ENCODE measurements at regions not wholly inside any gene's neighbourhood (a gene's known extent, or its start where the extent isn't known, plus 50 kb on each side); places are given as distances from the start of the nearest gene placed in this dataset.

- no peak overlapping the region for H3K4me3 ChIP-seq
- H3K4me1 ChIP-seq (replicated peaks in 1 of 2), result no peaks in the 10 kb centered on the region
- in situ Hi-C loops (cut with MboI; ENCODE audit: low pct_unique_long_range_greater_than_20kb in 2 of 9, low sequenced_read_pairs in 9 of 9, unreplicated experiment in 9 of 9), result no loop called here
- no peak overlapping the region for H3K27ac ChIP-seq
- WGBS, 10 experiments, result 50 to 100% (median 84%) methylated on average over 1 to 9 of the region's 11 CpGs; no CpG with 5 or more reads in 1 of the 10 experiments
- no peak for ATAC-seq (replicated peaks in 6 of 8)
Measured at GRCh38 chr15:80308002-80308401, 56.0 kb upstream of the CTXND1 start.

- H3K4me3 ChIP-seq, result no peak overlapping the region
- in situ Hi-C loops (cut with MboI; ENCODE audit: low pct_unique_long_range_greater_than_20kb in 2 of 9, low sequenced_read_pairs in 9 of 9, unreplicated experiment in 9 of 9), result no loop called here
- no peaks in the 10 kb centered on the region for H3K4me1 ChIP-seq (replicated peaks in 1 of 2)
- H3K27ac ChIP-seq, result no peak overlapping the region
- ATAC-seq (replicated peaks in 6 of 8), result peak in 4 of 8 experiments; percentile 64 to 92 (median 88)
- 0 to 50% (median 30%) methylated on average over 1 to 3 of the region's 6 CpGs; no CpG with 5 or more reads in 5 of the 10 experiments for WGBS, 10 experiments
Measured at GRCh38 chr15:80309769-80310384, 57.9 kb upstream of the CTXND1 start.

- no peak for ATAC-seq (replicated peaks in 6 of 8)
- Histone ChIP-seq H3K27ac (no peak overlapping the region), H3K4me3 (no peak overlapping the region), H3K4me1 (replicated peaks in 1 of 2) (no peaks in the 10 kb centered on the region)
- in situ Hi-C loops (cut with MboI; ENCODE audit: low pct_unique_long_range_greater_than_20kb in 2 of 9, low sequenced_read_pairs in 9 of 9, unreplicated experiment in 9 of 9), result no loop called here
- WGBS, 10 experiments, result 60 to 86% (median 75%) methylated on average over 1 to 7 of the region's 7 CpGs; no CpG with 5 or more reads in 2 of the 10 experiments
Measured at GRCh38 chr15:80310776-80311175, 58.8 kb upstream of the CTXND1 start.

GRCh38 chr15:80315289-80315987 lies 63.4 kb upstream of the CTXND1 start:
- no peak for ATAC-seq (replicated peaks in 6 of 8)
- WGBS, 10 experiments, result 65 to 94% (median 78%) methylated on average over 3 to 7 of the region's 11 CpGs; no CpG with 5 or more reads in 1 of the 10 experiments
- Histone ChIP-seq H3K4me3 (no peak overlapping the region), H3K27ac (no peak overlapping the region), H3K4me1 (replicated peaks in 1 of 2) (no peaks in the 10 kb centered on the region)
- in situ Hi-C loops (cut with MboI; ENCODE audit: low pct_unique_long_range_greater_than_20kb in 2 of 9, low sequenced_read_pairs in 9 of 9, unreplicated experiment in 9 of 9), result no loop called here

GRCh38 chr15:80317389-80318182 lies 65.6 kb upstream of the CTXND1 start:
- in situ Hi-C loops (cut with MboI; ENCODE audit: low pct_unique_long_range_greater_than_20kb in 2 of 9, low sequenced_read_pairs in 9 of 9, unreplicated experiment in 9 of 9), result no loop called here
- 17 to 100% (median 76%) methylated on average over 1 to 6 of the region's 8 CpGs; no CpG with 5 or more reads in 1 of the 10 experiments for WGBS, 10 experiments
- no peak overlapping the region for H3K4me3 ChIP-seq
- H3K4me1 ChIP-seq (replicated peaks in 1 of 2), result no peaks in the 10 kb centered on the region
- ATAC-seq (replicated peaks in 6 of 8), result peak; percentile 47 to 94 (median 87)
- no peak overlapping the region for H3K27ac ChIP-seq

- no peak overlapping the region for H3K4me3 ChIP-seq
- H3K4me1 ChIP-seq (replicated peaks in 1 of 2), result no peaks in the 10 kb centered on the region
- no peak overlapping the region for H3K27ac ChIP-seq
- 79 to 97% (median 89%) methylated on average over 3 to 7 of the region's 7 CpGs for WGBS, 10 experiments
- no peak for ATAC-seq (replicated peaks in 6 of 8)
- in situ Hi-C loops (cut with MboI; ENCODE audit: low pct_unique_long_range_greater_than_20kb in 2 of 9, low sequenced_read_pairs in 9 of 9, unreplicated experiment in 9 of 9), result no loop called here
Measured at GRCh38 chr15:80321853-80322252, 69.8 kb upstream of the CTXND1 start.

- ATAC-seq (replicated peaks in 6 of 8), result no peak
- WGBS, 10 experiments, result 40 to 100% (median 80%) methylated on average over 1 of the region's 1 CpG; no CpG with 5 or more reads in 3 of the 10 experiments
- no peaks in the 10 kb centered on the region for H3K4me1 ChIP-seq (replicated peaks in 1 of 2)
- no peak overlapping the region for H3K4me3 ChIP-seq
- no peak overlapping the region for H3K27ac ChIP-seq
- in situ Hi-C loops (cut with MboI; ENCODE audit: low pct_unique_long_range_greater_than_20kb in 2 of 9, low sequenced_read_pairs in 9 of 9, unreplicated experiment in 9 of 9), result no loop called here
Measured at GRCh38 chr15:80323285-80323684, 71.3 kb upstream of the CTXND1 start.

- 10 to 92% (median 66%) methylated on average over 1 to 3 of the region's 3 CpGs for WGBS, 10 experiments
- H3K27ac ChIP-seq, result no peak overlapping the region
- ATAC-seq (replicated peaks in 6 of 8), result no peak
- no peak overlapping the region for H3K4me3 ChIP-seq
- in situ Hi-C loops (cut with MboI; ENCODE audit: low pct_unique_long_range_greater_than_20kb in 2 of 9, low sequenced_read_pairs in 9 of 9, unreplicated experiment in 9 of 9), result no loop called here
- no peaks in the 10 kb centered on the region for H3K4me1 ChIP-seq (replicated peaks in 1 of 2)
Measured at GRCh38 chr15:80324545-80325080, 72.6 kb upstream of the CTXND1 start.

GRCh38 chr15:80325206-80325605 lies 73.2 kb upstream of the CTXND1 start:
- WGBS, 10 experiments, result 68 to 100% (median 83%) methylated on average over 1 to 8 of the region's 8 CpGs
- Histone ChIP-seq H3K4me1 (replicated peaks in 1 of 2) (no peaks in the 10 kb centered on the region), H3K4me3 (no peak overlapping the region), H3K27ac (no peak overlapping the region)
- in situ Hi-C loops (cut with MboI; ENCODE audit: low pct_unique_long_range_greater_than_20kb in 2 of 9, low sequenced_read_pairs in 9 of 9, unreplicated experiment in 9 of 9), result no loop called here
- no peak for ATAC-seq (replicated peaks in 6 of 8)

GRCh38 chr15:80326270-80326669 lies 74.3 kb upstream of the CTXND1 start:
- in situ Hi-C loops (cut with MboI; ENCODE audit: low pct_unique_long_range_greater_than_20kb in 2 of 9, low sequenced_read_pairs in 9 of 9, unreplicated experiment in 9 of 9), result no loop called here
- no peak overlapping the region for H3K4me3 ChIP-seq
- ATAC-seq (replicated peaks in 6 of 8), result no peak
- 82 to 100% (median 88%) methylated on average over 1 to 2 of the region's 2 CpGs; no CpG with 5 or more reads in 2 of the 10 experiments for WGBS, 10 experiments
- no peak overlapping the region for H3K27ac ChIP-seq
- no peaks in the 10 kb centered on the region for H3K4me1 ChIP-seq (replicated peaks in 1 of 2)

- no peak overlapping the region for H3K27ac ChIP-seq
- in situ Hi-C loops (cut with MboI; ENCODE audit: low pct_unique_long_range_greater_than_20kb in 2 of 9, low sequenced_read_pairs in 9 of 9, unreplicated experiment in 9 of 9), result no loop called here
- no peaks in the 10 kb centered on the region for H3K4me1 ChIP-seq (replicated peaks in 1 of 2)
- H3K4me3 ChIP-seq, result no peak overlapping the region
- no peak for ATAC-seq (replicated peaks in 6 of 8)
- WGBS, 10 experiments, result 20 to 86% (median 75%) methylated on average over 1 to 2 of the region's 5 CpGs; no CpG with 5 or more reads in 5 of the 10 experiments
Measured at GRCh38 chr15:80328496-80328895, 75.7 kb upstream of the ARNT2 start.

GRCh38 chr15:80331886-80332406 lies 72.2 kb upstream of the ARNT2 start:
- Histone ChIP-seq H3K27ac (no peak overlapping the region), H3K4me3 (no peak overlapping the region), H3K4me1 (replicated peaks in 1 of 2) (no peaks in the 10 kb centered on the region)
- WGBS, 10 experiments, result 72 to 100% (median 94%) methylated on average over 1 to 10 of the region's 28 CpGs
- in situ Hi-C loops (cut with MboI; ENCODE audit: low pct_unique_long_range_greater_than_20kb in 2 of 9, low sequenced_read_pairs in 9 of 9, unreplicated experiment in 9 of 9), result no loop called here
- no peak for ATAC-seq (replicated peaks in 6 of 8)

GRCh38 chr15:80333261-80333660 lies 70.9 kb upstream of the ARNT2 start:
- Histone ChIP-seq H3K4me1 (replicated peaks in 1 of 2) (no peaks in the 10 kb centered on the region), H3K4me3 (no peak overlapping the region), H3K27ac (no peak overlapping the region)
- in situ Hi-C loops (cut with MboI; ENCODE audit: low pct_unique_long_range_greater_than_20kb in 2 of 9, low sequenced_read_pairs in 9 of 9, unreplicated experiment in 9 of 9), result no loop called here
- 29 to 80% (median 50%) methylated on average over 1 to 4 of the region's 4 CpGs; no CpG with 5 or more reads in 1 of the 10 experiments for WGBS, 10 experiments
- ATAC-seq (replicated peaks in 6 of 8), result no peak

All from motor neuron (in vitro differentiated cells).